ENCODE measurements at regions not wholly inside any gene's neighbourhood (a gene's known extent, or its start where the extent isn't known, plus 50 kb on each side); places are given as distances from the start of the nearest gene placed in this dataset.

DNA sequence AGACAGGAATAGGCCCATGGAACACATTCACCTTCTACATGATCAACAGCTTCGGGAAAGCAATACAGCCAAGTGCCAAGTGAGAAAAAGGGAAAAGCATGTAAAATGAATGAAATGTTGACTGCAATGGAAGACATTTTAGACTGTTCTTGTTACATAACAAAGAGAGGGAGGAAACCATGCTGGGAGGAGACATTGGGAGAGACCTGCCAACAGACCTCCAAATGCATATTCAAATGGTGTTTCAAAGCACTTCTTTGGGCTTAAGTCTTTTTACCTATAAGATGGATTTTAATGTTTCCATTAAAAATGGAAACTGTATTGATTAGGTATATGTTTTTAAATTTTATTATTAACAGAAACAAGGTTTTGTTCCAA is 350.0 kb upstream of the THBS1 start:
- Histone ChIP-seq H3K27ac (ENCODE audit: low read depth in 1 of 2, low read length in 2 of 2) (no peak overlapping the region), H2AFZ (ENCODE audit: insufficient read depth, low read depth, low read length, poor library complexity, severe bottlenecking) (no peak overlapping the region), H3K36me3 (replicated peaks in 1 of 2; ENCODE audit: control insufficient read depth in 1 of 2, insufficient read depth in 2 of 2, low read length in 2 of 2) (no peaks in the 10 kb centered on the region), H3K4me3 (replicated peaks in 1 of 3; ENCODE audit: low read depth in 2 of 3, low read length in 3 of 3) (no peak overlapping the region), H3K27me3 (ENCODE audit: control insufficient read depth in 2 of 2, insufficient read depth in 2 of 2, low read length in 2 of 2) (no peaks in the 10 kb centered on the region), H3K9me3 (replicated peaks in 1 of 2; ENCODE audit: control insufficient read depth in 1 of 2, insufficient read depth in 1 of 2, low read length in 2 of 2) (peaks cover 0 to 7% of the 10 kb centered on the region in 2 donors), H4K20me1 (ENCODE audit: insufficient read depth, low read length) (no peaks in the 10 kb centered on the region), H3K9ac (ENCODE audit: insufficient read depth, low read length, poor library complexity, severe bottlenecking) (no peak overlapping the region), H3K4me1 (ENCODE audit: control insufficient read depth in 1 of 2, insufficient read depth in 2 of 2, low read length in 2 of 2) (no peaks in the 10 kb centered on the region), H3K79me2 (ENCODE audit: insufficient read depth, low read length) (no peaks in the 10 kb centered on the region), H3K4me2 (replicated peaks; ENCODE audit: extremely low read depth, low read length, poor library complexity, severe bottlenecking) (no peak overlapping the region)
- no peak overlapping the region for H3K27ac Mint-ChIP-seq
- H3K9me3 Mint-ChIP-seq, result peaks cover 0 to 18% (median 10%) of the 10 kb centered on the region in 7 donors
- DNase-seq, result no peak
- H3K36me3 Mint-ChIP-seq, result no peaks in the 10 kb centered on the region
- TF ChIP-seq, protein P1, sequence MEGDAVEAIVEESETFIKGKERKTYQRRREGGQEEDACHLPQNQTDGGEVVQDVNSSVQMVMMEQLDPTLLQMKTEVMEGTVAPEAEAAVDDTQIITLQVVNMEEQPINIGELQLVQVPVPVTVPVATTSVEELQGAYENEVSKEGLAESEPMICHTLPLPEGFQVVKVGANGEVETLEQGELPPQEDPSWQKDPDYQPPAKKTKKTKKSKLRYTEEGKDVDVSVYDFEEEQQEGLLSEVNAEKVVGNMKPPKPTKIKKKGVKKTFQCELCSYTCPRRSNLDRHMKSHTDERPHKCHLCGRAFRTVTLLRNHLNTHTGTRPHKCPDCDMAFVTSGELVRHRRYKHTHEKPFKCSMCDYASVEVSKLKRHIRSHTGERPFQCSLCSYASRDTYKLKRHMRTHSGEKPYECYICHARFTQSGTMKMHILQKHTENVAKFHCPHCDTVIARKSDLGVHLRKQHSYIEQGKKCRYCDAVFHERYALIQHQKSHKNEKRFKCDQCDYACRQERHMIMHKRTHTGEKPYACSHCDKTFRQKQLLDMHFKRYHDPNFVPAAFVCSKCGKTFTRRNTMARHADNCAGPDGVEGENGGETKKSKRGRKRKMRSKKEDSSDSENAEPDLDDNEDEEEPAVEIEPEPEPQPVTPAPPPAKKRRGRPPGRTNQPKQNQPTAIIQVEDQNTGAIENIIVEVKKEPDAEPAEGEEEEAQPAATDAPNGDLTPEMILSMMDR (IDR thresholded peaks at IDR 0.05), result no peak
- peaks cover 0 to 3% (median 0%) of the 10 kb centered on the region in 3 donors for H3K27me3 Mint-ChIP-seq (ENCODE audit: low read depth in 3 of 3)
- no CpG with 5 or more reads among the region's 1 CpG for WGBS (ENCODE audit: insufficient coverage)
- peaks cover 10% of the 10 kb centered on the region for H3K4me1 Mint-ChIP-seq
- intact Hi-C loops (cut with micrococcal nuclease), result no loop called here
- H3K4me3 Mint-ChIP-seq, result no peak overlapping the region

DNA sequence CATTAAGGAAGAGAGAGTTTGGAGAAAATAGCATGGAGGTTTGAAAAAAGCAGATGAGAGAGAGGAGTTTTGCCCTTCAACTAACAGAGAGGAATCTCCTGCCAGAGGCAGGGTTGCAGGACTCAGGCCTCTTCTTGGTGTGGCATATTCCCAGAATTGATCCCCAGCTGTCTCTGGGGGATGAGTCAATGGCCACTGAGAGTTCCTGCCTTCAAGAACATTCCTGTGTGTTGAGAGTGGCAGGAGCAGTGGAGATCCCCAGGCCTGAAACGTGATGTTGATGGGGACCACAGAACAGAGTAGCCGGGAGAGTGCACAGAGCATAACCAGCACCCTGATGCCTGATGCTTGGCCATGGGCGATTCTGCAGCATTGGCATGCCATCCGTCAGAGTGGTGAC is 348.4 kb upstream of the THBS1 start:
- intact Hi-C loops (cut with micrococcal nuclease), result no loop called here
- Histone ChIP-seq H3K27me3 (ENCODE audit: control insufficient read depth in 2 of 2, insufficient read depth in 2 of 2, low read length in 2 of 2) (no peaks in the 10 kb centered on the region), H3K4me3 (replicated peaks in 1 of 3; ENCODE audit: low read depth in 2 of 3, low read length in 3 of 3) (no peak overlapping the region), H2AFZ (ENCODE audit: insufficient read depth, low read depth, low read length, poor library complexity, severe bottlenecking) (no peak overlapping the region), H3K36me3 (replicated peaks in 1 of 2; ENCODE audit: control insufficient read depth in 1 of 2, insufficient read depth in 2 of 2, low read length in 2 of 2) (no peaks in the 10 kb centered on the region), H3K4me2 (replicated peaks; ENCODE audit: extremely low read depth, low read length, poor library complexity, severe bottlenecking) (no peak overlapping the region), H3K27ac (ENCODE audit: low read depth in 1 of 2, low read length in 2 of 2) (no peak overlapping the region), H3K4me1 (ENCODE audit: control insufficient read depth in 1 of 2, insufficient read depth in 2 of 2, low read length in 2 of 2) (no peaks in the 10 kb centered on the region), H3K79me2 (ENCODE audit: insufficient read depth, low read length) (no peaks in the 10 kb centered on the region), H3K9ac (ENCODE audit: insufficient read depth, low read length, poor library complexity, severe bottlenecking) (no peak overlapping the region), H3K9me3 (replicated peaks in 1 of 2; ENCODE audit: control insufficient read depth in 1 of 2, insufficient read depth in 1 of 2, low read length in 2 of 2) (no peaks in the 10 kb centered on the region), H4K20me1 (ENCODE audit: insufficient read depth, low read length) (no peaks in the 10 kb centered on the region)
- peaks cover 0 to 9% (median 2%) of the 10 kb centered on the region in 7 donors for H3K9me3 Mint-ChIP-seq
- H3K27me3 Mint-ChIP-seq (ENCODE audit: low read depth in 3 of 3), result peaks cover 0 to 3% (median 0%) of the 10 kb centered on the region in 3 donors
- no peaks in the 10 kb centered on the region for H3K36me3 Mint-ChIP-seq
- DNase-seq, result no peak
- peaks cover 10% of the 10 kb centered on the region for H3K4me1 Mint-ChIP-seq
- TF ChIP-seq, protein P1 (IDR thresholded peaks at IDR 0.05), result no peak
- H3K27ac Mint-ChIP-seq, result no peak overlapping the region
- 89% methylated on average over 4 of the region's 4 CpGs for WGBS (ENCODE audit: insufficient coverage)
- H3K4me3 Mint-ChIP-seq, result no peak overlapping the region
